Left ventricle myocardium inferior (tissue), 1 donor: ENCODE measurements at regions not wholly inside any gene's neighbourhood (a gene's known extent, or its start where the extent isn't known, plus 50 kb on each side); places are given as distances from the start of the nearest gene placed in this dataset.

Experiments used
- DNase-seq: peaks from one replicate; pipeline ENCODE4 v3.0.0-alpha.2; 2020
- H3K27ac ChIP-seq: fragments of 200-600 bp; replicated peaks from 2 replicates; pipeline ENCODE4 v1.8.0; 2021
- H3K27me3 ChIP-seq: fragments of 200-600 bp; 2 replicates; pipeline ENCODE4 v1.8.0; 2021; ENCODE audit warnings: low read depth
- H3K36me3 ChIP-seq: fragments of 200-600 bp; 2 replicates; pipeline ENCODE4 v1.8.0; 2021
- H3K4me1 ChIP-seq: fragments of 200-600 bp; 2 replicates; pipeline ENCODE4 v1.8.0; 2021
- H3K4me3 ChIP-seq: fragments of 200-600 bp; 2 replicates; pipeline ENCODE4 v1.8.0; 2021; ENCODE audit warnings: mild to moderate bottlenecking, moderate library complexity
- H3K9me3 ChIP-seq: fragments of 200-600 bp; replicated peaks from 2 replicates; pipeline ENCODE4 v1.8.0; 2021
- CTCF ChIP-seq: fragments of 200-600 bp; IDR thresholded peaks from 2 replicates; pipeline ENCODE4 v1.8.0; 2021; ENCODE audit warnings: antibody characterized with exemption, mild to moderate bottlenecking, borderline replicate concordance
- intact Hi-C: fragments of 100-400 bp; cut with micrococcal nuclease; formaldehyde crosslinking; loops from one replicate; pipeline ENCODE4 v1.11.0; 2022
- donor health status: DM: no; HTN: yes; CAD: no; lungs with severe emphysema.

GRCh38 chr6:145147559-145147958 lies 587.8 kb downstream of the EPM2A start:
- intact Hi-C loops = no loop called here
- TF ChIP-seq CTCF = no peak
- Histone ChIP-seq H3K27me3 (no peaks in the 10 kb centered on the region), H3K27ac (peak overlapping the region; percentile 50), H3K4me1 (peaks cover 17% of the 10 kb centered on the region), H3K9me3 (no peaks in the 10 kb centered on the region), H3K36me3 (no peaks in the 10 kb centered on the region), H3K4me3 (no peak overlapping the region)
- no peak for DNase-seq

- no peak overlapping the region for H3K4me3 ChIP-seq
- H3K27ac ChIP-seq = peak overlapping the region; percentile 50
- intact Hi-C loops = no loop called here
- DNase-seq = no peak
- H3K4me1 ChIP-seq = peaks cover 17% of the 10 kb centered on the region
- TF ChIP-seq CTCF = no peak
- no peaks in the 10 kb centered on the region for H3K27me3 ChIP-seq
- no peaks in the 10 kb centered on the region for H3K36me3 ChIP-seq
- H3K9me3 ChIP-seq = no peaks in the 10 kb centered on the region
These were observed 587.2 kb downstream of the EPM2A start for GRCh38 chr6:145147981-145148749.

GRCh38 chr6:145148776-145149175 lies 586.5 kb downstream of the EPM2A start:
- Histone ChIP-seq H3K9me3 (no peaks in the 10 kb centered on the region), H3K27ac (peak overlapping the region; percentile 20), H3K4me1 (peaks cover 17% of the 10 kb centered on the region), H3K36me3 (no peaks in the 10 kb centered on the region), H3K4me3 (no peak overlapping the region), H3K27me3 (no peaks in the 10 kb centered on the region)
- DNase-seq = no peak
- intact Hi-C loops = no loop called here
- no peak for TF ChIP-seq CTCF

GRCh38 chr6:145151624-145152023 lies 583.7 kb downstream of the EPM2A start:
- H3K9me3 ChIP-seq = no peaks in the 10 kb centered on the region

GRCh38 chr6:145153495-145153894 lies 581.8 kb downstream of the EPM2A start:
- no peak overlapping the region for H3K27ac ChIP-seq
- no peak for TF ChIP-seq CTCF
- H3K27me3 ChIP-seq = no peaks in the 10 kb centered on the region
- peaks cover 4% of the 10 kb centered on the region for H3K4me1 ChIP-seq
- H3K36me3 ChIP-seq = no peaks in the 10 kb centered on the region
- DNase-seq = no peak
- H3K9me3 ChIP-seq = peaks cover 9% of the 10 kb centered on the region
- no peak overlapping the region for H3K4me3 ChIP-seq
- intact Hi-C loops = no loop called here

More at GRCh38 chr6:145151624-145152023, 583.7 kb downstream of the EPM2A start:
- Histone ChIP-seq H3K36me3 (no peaks in the 10 kb centered on the region), H3K27me3 (no peaks in the 10 kb centered on the region), H3K27ac (no peak overlapping the region), H3K4me1 (peaks cover 17% of the 10 kb centered on the region), H3K4me3 (no peak overlapping the region)
- intact Hi-C loops = no loop called here
- no peak for TF ChIP-seq CTCF
- DNase-seq = no peak
